CD1c-positive myeloid dendritic cell (primary cell): ENCODE measurements at regions not wholly inside any gene's neighbourhood (a gene's known extent, or its start where the extent isn't known, plus 50 kb on each side); places are given as distances from the start of the nearest gene placed in this dataset.

Experiments used
- DNase-seq: peaks from one replicate; pipeline ENCODE4 v3.0.0-alpha.2; 2016; ENCODE audit errors: extremely low spot score

- no peak for DNase-seq
Measured at GRCh38 chr1:209063767-209064659, 519.5 kb upstream of the CAMK1G start.

GRCh38 chr1:209064850-209065706 is 518.4 kb upstream of the CAMK1G start:
- DNase-seq = no peak

- no peak for DNase-seq
Measured at GRCh38 chr1:209072481-209072880, 511.0 kb upstream of the CAMK1G start.

GRCh38 chr1:209073879-209074278 is 509.6 kb upstream of the CAMK1G start:
- no peak for DNase-seq

GRCh38 chr1:209074575-209075250 is 508.8 kb upstream of the CAMK1G start:
- no peak for DNase-seq

GRCh38 chr1:209076688-209077087 is 506.8 kb upstream of the CAMK1G start:
- no peak for DNase-seq

- no peak for DNase-seq
Measured at GRCh38 chr1:209080170-209080781, 503.2 kb upstream of the CAMK1G start.

- no peak for DNase-seq
Measured at GRCh38 chr1:209086486-209087192, 496.9 kb upstream of the CAMK1G start.

- no peak for DNase-seq
Measured at GRCh38 chr1:209094384-209094783, 489.1 kb upstream of the CAMK1G start.

- no peak for DNase-seq
Measured at GRCh38 chr1:209095627-209096595, 487.6 kb upstream of the CAMK1G start.

- DNase-seq = no peak
Measured at GRCh38 chr1:209100460-209100859, 483.1 kb upstream of the CAMK1G start.

GRCh38 chr1:209101106-209101505 is 482.4 kb upstream of the CAMK1G start:
- no peak for DNase-seq

GRCh38 chr1:209102120-209102519 is 481.4 kb upstream of the CAMK1G start:
- DNase-seq = no peak

GRCh38 chr1:209102531-209102930 is 481.0 kb upstream of the CAMK1G start:
- DNase-seq = no peak

- no peak for DNase-seq
Measured at GRCh38 chr1:209103092-209103491, 480.4 kb upstream of the CAMK1G start.

GRCh38 chr1:209104646-209105045 is 478.9 kb upstream of the CAMK1G start:
- no peak for DNase-seq

GRCh38 chr1:209105701-209106100 is 477.8 kb upstream of the CAMK1G start:
- no peak for DNase-seq

- no peak for DNase-seq
Measured at GRCh38 chr1:209106237-209106741, 477.2 kb upstream of the CAMK1G start.

- DNase-seq = no peak
Measured at GRCh38 chr1:209106861-209107260, 476.7 kb upstream of the CAMK1G start.

- no peak for DNase-seq
Measured at GRCh38 chr1:209107535-209107934, 476.0 kb upstream of the CAMK1G start.
